ENCODE measurements at regions not wholly inside any gene's neighbourhood (a gene's known extent, or its start where the extent isn't known, plus 50 kb on each side); places are given as distances from the start of the nearest gene placed in this dataset.

- TF ChIP-seq ZFY (CRISPR knock-in tag; IDR thresholded peaks at IDR 0.05) (no peak), CSRNP1 (CRISPR knock-in tag; IDR thresholded peaks at IDR 0.05) (no peak), TCF12 (IDR thresholded peaks at IDR 0.05) (no peak), TCF12 (CRISPR knock-in tag; IDR thresholded peaks at IDR 0.05) (no peak)
Observed at GRCh38 chr3:161599697-161600096, 103.1 kb downstream of the OTOL1 start (continued).

GRCh38 chr3:161600173-161600572, 103.6 kb downstream of the OTOL1 start:
- ChIA-PET POLR2A (no interaction called here), CTCF (ENCODE audit: low intra/inter-chr PET ratio, low total read pairs) (no interaction called here)
- H3K4me2 ChIP-seq (ENCODE audit: low read depth, low read length) = no peak overlapping the region
- BruUV-seq (replicated peaks) = no TSS peak
- H4K20me1 ChIP-seq (ENCODE audit: insufficient read depth, low read length) = no peaks in the 10 kb centered on the region
- DNase-seq (ENCODE audit: low spot score) = no peak
- no peak for FAIRE-seq
- H3K27me3 ChIP-seq (ENCODE audit: control insufficient read depth in 1 of 2, insufficient read depth in 2 of 2, low read length in 2 of 2) = no peaks in the 10 kb centered on the region
- H2AFZ ChIP-seq (ENCODE audit: low read length) = no peak overlapping the region
- H3K79me2 ChIP-seq (ENCODE audit: insufficient read depth, low read length) = no peaks in the 10 kb centered on the region
- intact Hi-C loops (cut with micrococcal nuclease; ENCODE audit: unreplicated experiment) = no loop called here
- in situ Hi-C loops (cut with HindIII; ENCODE audit: extremely low pct_ligation_motif_present, low pct_unique_long_range_greater_than_20kb) = no loop called here
- no peak overlapping the region for H3K9ac ChIP-seq (ENCODE audit: insufficient read depth, low read depth, low read length)
- H3K4me3 ChIP-seq (replicated peaks in 1 of 3; ENCODE audit: insufficient read depth in 1 of 3, low read depth in 2 of 3, low read length in 3 of 3) = no peak overlapping the region
- no peaks in the 10 kb centered on the region for H3K36me3 ChIP-seq (replicated peaks in 1 of 2; ENCODE audit: control insufficient read depth in 1 of 2, insufficient read depth in 2 of 2, low read length in 2 of 2)
- H3K9me3 ChIP-seq (ENCODE audit: low read length) = no peaks in the 10 kb centered on the region
- H3K4me1 ChIP-seq (ENCODE audit: insufficient read depth, low read length) = no peaks in the 10 kb centered on the region
- TF ChIP-seq ZBTB2 (CRISPR knock-in tag; IDR thresholded peaks at IDR 0.05; ENCODE audit: low read depth) = no peak
- peak; percentile 38; the same call in 1 of the 2 replicates for TF ChIP-seq CREB1 (IDR thresholded peaks at IDR 0.05)
- TF ChIP-seq CREB1 (CRISPR knock-in tag; IDR thresholded peaks at IDR 0.05) = no peak
- TF ChIP-seq PRMT3 (CRISPR knock-in tag; IDR thresholded peaks at IDR 0.05; ENCODE audit: borderline replicate concordance, low read depth) = no peak
- no peak for TF ChIP-seq HMGA1 (CRISPR knock-in tag; conservative IDR thresholded peaks at IDR 0.05)
- no peak for TF ChIP-seq PHF21A (CRISPR knock-in tag; IDR thresholded peaks at IDR 0.05)
- no peak for TF ChIP-seq ZNF256 (CRISPR knock-in tag; conservative IDR thresholded peaks at IDR 0.05)
- TF ChIP-seq RBFOX2 (IDR thresholded peaks at IDR 0.05; ENCODE audit: low read depth, low read length) = no peak
- WGBS (ENCODE audit: low lambda C conversion rate) = 0% methylated on average over 5 of the region's 5 CpGs
- no peak for ATAC-seq
- H3K27ac ChIP-seq (ENCODE audit: extremely low read length, insufficient read depth, low read length) = no peak overlapping the region

All from HepG2 (cell line).